GM19351 (cell line): ENCODE measurements at regions not wholly inside any gene's neighbourhood (a gene's known extent, or its start where the extent isn't known, plus 50 kb on each side); places are given as distances from the start of the nearest gene placed in this dataset.

Experiments
- ATAC-seq: cut with Tn5 transposase; IDR thresholded peaks from one replicate; pipeline ENCODE4 v1.9.1; 2021; ENCODE audit warnings: mild to moderate bottlenecking, moderate library complexity; ENCODE audit not compliant: unreplicated experiment

DNA sequence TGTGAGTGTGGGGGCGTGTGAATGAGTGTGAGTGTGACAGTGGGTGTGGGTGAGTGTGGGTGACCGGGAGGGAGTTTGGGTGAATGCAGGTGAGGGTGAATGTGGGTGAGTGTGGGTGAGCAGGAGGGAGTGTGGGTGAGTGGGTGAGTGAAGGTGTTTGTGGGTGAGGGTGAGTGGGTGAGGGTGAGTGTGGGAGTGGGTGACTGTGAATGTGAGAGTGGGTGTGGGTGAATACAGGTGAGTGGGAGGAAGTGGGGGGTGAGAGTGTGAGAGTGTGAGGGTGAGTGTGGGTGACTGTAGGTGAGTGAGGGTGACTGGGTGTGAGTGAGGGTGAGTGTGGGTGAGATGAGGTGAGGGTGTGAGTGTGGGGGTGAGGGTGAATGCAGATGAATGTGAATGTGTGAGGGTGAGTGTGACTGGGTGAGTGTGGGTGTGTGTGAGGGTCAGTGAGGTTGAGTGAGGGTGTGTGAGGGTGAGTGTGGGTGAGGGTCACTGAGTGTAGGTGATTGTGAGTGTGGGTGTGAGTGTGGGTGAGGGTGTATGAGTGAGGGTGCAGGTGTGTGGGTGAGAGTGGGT lies 1677.3 kb upstream of the TENM3 start:
- no peak for ATAC-seq

DNA sequence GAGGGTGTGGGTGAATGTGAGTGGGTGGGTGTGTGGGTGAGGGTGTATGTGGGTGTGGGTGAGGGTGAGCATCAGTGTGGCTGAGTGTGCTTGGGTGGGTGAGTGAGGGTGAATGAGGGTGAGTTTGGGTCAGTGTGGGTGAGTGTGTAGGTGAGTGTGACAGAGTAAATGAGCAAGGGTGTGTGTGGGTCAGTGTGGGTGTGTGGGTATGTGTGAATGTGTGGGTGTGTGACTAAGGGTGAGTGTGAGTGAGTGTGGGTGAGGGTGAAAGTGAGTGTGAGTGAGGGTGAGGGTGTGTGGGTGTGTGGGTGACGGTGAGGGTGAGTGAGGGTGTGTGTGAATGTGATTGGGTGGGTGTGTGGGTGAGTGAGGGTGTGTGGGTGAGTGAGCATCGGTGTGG lies 1676.7 kb upstream of the TENM3 start:
- ATAC-seq = no peak

DNA sequence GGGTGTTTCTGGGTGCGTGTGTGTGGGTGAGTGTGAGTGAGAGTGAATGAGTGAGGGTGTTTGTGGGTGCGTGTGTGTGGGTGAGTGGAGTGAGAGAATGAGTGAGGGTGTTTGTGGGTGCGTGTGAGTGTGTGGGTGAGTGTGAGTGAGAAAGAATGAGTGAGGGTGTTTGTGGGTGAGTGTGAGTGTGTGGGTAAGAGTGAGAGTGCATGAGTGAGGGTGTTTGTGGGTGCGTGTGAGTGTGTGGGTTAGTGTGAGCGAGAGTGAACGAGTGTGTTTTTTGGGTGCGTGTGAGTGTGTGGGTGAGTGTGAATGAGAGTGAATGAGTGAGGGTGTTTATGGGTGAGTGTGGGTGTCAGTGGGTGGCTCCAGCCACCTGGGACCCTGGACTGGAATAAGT lies 1676.1 kb upstream of the TENM3 start:
- no peak for ATAC-seq

DNA sequence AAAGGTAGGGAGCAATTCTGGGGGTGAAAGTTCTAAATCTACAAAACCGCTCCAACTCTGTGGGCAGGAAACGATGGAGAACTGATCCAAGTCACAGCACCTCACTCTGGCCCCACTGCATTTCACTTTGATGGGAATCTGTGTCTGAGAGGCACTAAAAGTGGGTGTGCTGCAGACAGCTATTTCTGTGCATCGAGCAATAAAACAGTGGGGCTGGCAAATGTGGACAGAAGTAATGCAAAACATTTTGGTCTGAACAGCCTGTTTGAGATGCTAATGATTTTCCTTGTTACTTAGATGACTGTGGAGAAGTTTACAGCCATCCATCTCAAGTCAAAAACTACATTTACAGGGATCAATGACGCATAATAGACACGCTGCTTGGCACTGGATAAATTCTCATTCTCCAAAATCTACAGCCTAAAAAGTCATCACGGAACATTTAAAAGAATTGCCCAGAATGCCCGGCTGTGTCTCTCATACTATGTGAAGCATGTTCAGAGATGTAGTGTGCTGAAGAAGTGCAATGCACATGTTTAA lies 1671.6 kb upstream of the TENM3 start:
- no peak for ATAC-seq

DNA sequence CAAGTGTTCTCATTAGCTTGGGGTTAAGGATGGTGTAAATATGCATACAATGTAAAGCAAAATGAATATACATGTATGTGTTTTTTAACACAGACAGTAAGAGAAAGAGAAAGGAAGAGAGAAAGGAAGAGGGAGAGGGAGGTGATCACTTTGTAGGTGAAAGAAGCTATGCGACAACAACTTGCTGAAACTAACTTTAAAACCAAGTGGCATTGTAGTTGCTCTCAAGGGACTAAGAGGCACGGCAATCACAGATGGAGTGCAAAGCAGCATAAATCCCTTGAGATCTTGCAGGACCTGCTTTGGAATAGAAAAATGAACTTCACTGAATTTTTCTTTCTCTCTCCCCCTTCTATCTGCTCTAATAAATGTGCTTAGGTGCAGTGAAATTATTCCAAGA lies 1665.0 kb upstream of the TENM3 start:
- ATAC-seq = no peak

DNA sequence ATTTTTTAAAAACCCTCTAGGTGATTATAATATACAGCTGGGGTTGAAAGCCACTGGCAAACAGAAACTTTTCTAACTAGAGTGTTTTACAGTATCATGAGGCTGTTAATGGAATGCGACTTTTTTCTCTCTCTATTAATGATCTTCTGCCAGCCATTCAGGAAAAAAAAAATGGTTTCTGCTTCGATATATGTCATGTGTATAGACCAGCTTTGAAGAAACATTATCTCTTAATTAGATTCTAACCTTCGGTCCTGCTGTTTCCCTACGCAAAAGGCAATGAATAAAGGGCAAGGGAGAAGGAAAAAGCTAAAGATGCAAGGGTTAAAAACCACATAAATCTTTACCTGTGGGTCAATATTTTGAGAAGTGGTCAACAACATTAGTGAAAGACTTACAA lies 1662.1 kb upstream of the TENM3 start:
- no peak for ATAC-seq

DNA sequence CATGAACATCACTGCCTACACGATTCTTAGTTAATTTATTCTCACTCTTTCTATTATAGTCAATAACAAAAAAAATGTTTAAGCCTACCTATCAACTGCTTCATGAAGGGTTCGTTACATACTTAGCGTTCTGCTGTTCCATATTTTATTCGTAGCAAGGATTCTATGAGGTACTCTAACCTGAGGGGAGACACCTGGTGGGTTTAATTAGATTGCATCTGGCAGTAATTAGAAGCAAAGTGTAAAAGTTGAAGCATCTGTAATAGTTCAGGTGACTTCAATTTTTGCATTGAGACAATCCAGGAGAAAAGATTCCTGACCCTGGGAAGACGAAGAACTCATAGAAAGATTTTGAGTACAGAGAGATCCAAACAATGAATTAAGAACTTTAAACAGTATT lies 1655.8 kb upstream of the TENM3 start:
- ATAC-seq = no peak

DNA sequence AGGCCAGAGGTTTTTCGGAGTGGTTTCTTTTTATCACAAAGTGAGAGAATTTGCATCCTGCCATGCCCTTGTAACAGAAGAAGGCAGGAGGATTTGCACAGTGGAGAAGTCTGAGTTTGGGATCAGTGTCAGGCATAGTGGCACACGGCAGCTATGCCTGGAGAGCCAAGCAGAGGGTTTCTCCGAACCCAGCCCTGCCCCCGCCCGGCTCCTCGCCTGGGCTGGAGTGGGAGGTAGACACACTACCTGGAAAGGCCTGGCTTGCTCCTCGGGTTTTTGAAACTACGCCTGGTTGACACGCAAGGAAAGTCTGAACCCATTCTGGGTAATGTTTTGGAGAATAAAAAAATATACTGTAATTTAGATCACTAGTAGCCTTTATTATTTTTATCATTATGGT lies 1653.6 kb upstream of the TENM3 start:
- no peak for ATAC-seq

DNA sequence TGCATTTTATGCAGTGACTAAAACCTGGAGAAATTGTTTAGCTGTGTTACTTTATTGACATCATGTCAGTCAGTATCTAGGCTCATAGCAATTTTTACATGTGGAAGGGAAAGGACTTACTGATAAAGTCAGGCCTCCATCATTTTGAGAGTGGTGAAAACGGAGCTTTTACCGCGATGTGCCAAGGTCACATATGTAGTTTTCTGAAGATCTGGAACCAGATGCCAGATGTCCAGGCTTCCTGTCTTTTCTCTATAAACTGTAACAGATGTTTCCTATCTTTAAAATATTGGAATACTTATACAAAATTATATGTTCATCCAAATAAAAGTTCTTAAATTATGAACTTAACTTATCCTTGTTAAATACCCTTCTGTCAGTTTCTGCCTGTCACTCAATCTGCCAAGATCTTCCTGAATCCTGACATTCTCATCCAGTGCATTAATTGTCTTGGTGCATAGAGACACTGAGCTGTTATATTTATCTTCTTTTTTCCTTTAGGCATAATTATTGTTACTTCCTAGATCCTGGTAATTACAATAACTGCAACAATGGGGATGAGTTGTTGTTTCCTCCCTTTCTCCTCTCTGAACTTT lies 1646.2 kb upstream of the TENM3 start:
- no peak for ATAC-seq

DNA sequence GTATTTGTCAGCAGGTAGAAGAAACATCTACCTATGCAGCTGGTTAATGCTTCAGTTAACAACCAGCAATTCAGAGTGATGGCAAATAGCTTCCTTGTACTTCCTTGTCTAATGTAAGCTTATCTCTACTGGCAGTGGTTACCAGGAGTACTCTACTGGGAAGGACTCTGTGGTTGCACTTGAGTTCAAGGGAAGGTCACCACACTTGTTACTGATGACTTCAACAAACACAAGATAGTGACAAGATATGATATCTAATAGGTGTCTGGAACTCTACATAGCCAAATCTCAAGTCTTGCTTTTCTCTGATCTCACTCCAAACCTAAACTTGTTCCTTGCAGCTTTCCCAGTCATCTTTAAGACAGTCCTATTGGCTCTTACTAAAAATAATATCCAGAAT lies 1644.9 kb upstream of the TENM3 start:
- ATAC-seq = no peak

DNA sequence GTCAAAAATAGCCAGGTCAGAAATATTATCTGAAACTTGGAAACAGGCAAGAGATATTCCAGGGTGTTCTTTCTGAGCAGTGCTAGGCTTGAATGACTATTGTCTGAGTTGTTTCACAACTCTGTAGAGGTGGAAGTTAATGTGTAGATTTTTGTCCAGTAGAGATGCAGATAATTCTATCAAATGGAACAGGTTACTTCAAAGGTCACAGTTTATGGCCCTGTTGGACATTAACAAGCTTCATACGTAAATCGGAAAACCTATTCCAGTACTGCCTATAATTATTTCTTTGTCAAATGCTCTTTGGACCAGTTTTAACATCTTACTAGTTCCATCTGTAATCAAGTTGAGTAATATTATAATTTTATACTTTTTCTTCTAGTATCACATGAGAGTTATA lies 1639.4 kb upstream of the TENM3 start:
- no peak for ATAC-seq

DNA sequence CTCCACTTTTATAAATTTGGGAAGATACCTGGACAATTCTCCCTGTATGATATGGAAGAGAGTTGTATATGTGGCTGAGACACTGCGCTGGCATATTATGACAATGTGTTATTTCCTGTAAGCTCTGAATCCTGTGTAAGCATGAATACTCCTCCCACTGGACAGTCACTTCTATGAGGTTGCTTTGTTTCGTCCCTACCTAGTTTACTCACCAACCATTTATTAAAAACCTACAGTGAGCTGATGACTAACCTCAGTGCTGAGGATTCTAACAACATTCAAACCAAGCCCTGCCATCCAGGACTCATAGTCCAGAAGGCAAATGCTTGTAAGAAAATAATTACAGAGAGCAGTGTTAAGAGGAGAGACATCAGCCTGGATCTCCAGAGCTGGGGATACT lies 1632.9 kb upstream of the TENM3 start:
- ATAC-seq = no peak

DNA sequence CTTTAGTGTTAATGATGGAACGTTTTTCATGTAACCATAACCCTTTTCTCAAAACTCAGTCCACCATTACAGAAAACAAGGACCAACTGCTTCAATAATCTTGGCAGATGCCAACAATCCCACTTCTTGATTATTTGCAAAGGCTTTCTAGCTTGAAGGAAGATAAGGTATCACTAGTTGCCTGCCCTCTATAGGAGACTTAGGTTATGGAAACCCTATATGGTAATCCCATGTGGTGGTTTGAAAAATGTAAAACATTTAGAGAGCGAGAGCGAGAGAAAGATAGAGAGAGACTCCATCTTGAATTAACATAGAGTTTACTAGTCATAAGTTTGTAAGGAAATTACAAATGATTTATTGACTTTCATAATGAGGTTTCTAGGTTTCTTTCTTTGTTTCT lies 1627.5 kb upstream of the TENM3 start:
- no peak for ATAC-seq

DNA sequence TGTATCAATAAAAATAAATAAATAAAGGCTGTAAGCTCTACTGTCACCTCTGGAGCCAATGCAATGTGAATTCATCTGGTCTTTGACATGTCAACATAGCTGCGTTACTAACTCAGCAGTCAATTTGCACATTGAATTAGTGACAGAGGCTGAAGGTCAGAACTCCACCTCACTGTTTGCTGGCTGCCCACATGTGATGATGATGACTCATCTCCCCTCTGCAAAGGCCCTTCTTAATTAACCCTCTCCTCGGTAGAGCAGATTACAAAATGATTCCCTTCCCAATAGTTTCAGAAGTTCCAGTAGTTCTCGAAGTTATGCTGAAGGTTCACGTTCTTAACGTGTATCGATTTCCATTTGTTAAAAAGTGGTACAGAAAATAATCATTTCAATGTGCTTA lies 1626.0 kb upstream of the TENM3 start:
- ATAC-seq = no peak

DNA sequence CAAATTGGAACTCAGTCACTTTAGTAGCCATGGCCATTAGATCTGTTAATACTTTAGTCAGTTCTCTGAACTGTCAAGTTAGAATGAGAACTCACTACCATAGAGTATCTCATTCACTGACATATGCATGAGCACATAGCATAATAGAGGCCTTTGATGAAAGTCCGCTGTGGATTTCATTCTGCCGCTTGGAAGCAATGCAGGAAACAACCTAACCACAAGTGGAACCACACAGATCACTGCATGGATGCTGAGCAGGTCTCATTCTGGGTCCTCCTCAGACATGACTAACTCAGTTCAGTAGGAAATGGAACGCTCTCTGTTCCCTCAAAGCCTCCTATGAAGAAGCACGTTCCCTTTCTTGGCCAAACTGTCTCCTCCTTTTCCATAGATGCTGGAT lies 1624.8 kb upstream of the TENM3 start:
- no peak for ATAC-seq

DNA sequence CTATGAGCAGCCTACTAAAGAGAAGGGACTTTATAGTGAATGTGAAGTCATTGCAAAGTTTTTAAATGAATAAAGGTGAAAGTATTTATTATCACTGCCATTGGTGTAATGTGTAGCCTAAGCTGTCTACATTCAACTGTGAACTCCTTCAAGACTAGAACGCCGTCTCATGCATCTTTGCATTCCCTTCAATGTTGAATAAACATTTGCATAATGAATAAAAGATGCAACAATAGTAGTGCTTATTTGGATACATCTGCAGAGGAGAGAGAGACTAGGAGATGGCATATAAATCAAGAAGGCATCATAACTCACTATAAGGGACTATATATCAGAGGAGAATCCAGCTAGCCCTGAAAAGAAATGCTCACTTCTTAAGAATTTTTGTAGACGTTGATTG lies 1623.8 kb upstream of the TENM3 start:
- ATAC-seq = no peak

DNA sequence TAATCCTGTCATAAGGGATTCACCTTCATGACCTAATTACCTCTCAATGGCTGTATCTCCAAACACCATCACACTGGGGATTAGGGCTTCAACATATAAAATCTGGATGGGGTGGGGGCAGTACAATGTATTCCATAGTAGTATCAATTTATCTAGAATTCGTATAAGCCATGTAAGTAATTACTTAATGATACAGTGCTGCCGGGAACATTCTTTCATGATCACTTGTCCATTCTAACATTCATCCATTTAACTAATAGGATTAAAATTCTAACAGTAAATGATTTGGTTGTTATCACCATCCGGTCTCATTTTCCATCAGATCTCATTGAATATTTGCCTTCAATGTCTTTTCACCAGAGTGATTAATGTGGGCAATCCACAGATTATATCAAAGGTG lies 1620.9 kb upstream of the TENM3 start:
- no peak for ATAC-seq

DNA sequence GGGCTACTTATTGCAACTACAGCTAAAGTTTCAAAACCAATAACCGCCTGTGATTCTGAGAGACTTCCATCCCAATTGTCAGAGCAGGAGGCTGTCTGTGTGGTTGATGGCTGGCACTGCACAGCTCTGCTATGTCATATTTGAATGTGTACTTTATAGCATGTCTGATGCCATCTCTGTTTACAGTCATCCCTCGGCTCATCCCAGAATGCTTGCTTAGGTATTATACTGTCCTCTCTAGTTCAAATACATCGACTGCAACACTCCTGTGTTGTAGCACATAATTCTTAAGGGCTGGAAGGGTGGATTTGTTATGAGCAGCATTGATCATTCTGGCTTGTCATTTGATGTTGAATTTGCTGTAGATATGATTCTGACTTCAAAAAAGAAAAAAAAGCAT lies 1617.5 kb upstream of the TENM3 start:
- no peak for ATAC-seq

DNA sequence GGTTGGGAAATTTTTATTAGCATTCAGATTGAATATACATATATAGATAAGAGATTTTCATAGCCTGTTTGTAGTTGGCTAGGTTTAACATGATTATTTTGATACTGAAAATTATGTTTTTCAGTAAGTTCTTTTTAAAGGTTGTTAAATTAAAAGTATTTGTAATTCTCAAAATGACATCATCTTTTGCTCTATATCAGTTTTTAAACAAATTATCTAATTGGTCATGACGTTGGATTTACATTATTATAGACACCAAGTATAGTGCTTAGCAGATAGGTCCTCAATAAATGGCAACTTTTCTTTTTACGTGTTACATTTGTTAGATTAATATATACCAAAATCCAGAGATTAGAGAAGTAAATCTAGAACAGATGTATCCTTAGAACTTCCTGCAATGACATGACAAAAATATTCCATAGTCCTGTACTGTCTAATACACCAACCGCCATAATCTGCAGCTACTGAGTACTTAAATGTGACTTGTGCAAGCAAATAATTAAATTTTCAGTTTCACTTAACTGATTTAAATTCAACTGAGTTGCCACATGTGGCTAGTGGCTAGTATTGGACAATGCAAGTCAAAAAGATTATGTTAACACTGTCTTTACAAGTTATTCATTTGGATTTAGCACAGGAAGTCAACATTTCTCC lies 1613.1 kb upstream of the TENM3 start:
- ATAC-seq = no peak

DNA sequence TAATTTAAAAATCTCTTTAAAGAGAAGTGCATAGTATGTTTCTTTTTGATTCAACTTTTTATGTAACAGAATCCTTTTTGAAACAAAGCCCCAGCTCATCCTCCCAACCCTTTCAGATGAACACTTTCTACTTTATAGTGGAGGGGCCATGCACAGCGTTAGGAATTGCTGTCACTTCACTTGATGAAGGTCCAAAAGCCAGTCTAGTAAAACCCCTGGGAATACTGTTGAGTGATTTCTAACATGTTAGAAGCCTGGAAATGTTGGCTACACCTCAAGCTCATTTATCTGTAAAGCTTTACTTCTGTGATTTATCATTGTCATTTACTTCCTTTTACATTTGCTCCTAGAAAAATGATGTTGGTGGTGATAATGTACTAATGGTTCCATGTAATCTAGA lies 1608.9 kb upstream of the TENM3 start:
- ATAC-seq = no peak

DNA sequence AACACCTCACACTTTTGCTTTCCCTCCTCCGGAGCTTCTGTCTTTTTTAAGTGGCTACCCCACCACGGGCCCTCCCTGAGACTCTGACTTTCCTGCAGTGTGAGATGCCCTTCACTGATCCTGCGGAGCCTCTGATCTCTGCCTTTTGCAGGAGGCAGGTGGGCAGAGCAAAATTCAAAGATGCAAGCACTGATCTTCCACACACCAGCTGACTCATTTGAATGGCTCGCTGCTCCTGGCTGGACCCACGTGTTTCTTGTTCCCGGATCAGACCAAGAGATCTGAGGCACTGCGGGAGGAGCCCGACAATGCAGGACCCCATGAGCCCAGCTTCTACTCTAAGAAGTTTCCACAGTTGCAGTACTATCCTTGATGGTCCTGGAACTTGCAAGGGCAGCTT lies 1607.9 kb upstream of the TENM3 start:
- ATAC-seq = no peak

DNA sequence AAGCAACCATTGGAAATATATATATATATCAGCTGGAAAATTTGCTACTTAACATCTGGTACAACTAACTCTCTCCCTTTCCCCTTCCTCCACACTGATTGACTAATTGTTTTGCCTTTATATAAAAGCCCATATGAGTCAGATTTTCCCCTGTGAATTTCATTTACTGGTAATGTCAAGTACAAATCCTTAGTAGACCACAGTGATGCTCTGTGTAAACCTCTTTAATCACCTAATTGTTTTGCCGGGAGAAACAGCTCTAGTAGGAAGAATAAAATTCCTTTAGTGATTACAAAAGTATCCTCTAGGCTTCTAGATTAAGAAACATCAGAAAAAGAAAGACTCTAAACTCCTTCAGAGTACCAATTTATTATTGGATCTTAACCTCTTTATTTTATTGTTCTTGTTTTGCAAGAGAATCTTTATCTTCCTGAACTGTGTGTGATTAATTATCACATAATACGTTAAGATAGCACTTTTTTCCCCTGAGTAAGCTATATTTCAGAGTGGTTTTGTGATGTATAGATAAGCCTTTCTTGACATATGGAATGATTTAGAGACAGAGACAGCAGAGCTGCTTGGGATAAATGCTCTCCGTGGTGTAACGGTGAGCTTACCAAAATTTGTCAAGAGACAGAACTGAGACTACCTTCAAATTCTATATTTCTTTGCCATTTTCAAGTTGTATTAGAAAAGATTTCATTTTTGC lies 1606.4 kb upstream of the TENM3 start:
- ATAC-seq = no peak
